ENCODE measurements at regions not wholly inside any gene's neighbourhood (a gene's known extent, or its start where the extent isn't known, plus 50 kb on each side); places are given as distances from the start of the nearest gene placed in this dataset.
"Not testable (repeated sequence)": the region's sequence is repeated elsewhere in the genome, so short reads cannot be mapped to it uniquely, and the experiment has no call there.

DNA sequence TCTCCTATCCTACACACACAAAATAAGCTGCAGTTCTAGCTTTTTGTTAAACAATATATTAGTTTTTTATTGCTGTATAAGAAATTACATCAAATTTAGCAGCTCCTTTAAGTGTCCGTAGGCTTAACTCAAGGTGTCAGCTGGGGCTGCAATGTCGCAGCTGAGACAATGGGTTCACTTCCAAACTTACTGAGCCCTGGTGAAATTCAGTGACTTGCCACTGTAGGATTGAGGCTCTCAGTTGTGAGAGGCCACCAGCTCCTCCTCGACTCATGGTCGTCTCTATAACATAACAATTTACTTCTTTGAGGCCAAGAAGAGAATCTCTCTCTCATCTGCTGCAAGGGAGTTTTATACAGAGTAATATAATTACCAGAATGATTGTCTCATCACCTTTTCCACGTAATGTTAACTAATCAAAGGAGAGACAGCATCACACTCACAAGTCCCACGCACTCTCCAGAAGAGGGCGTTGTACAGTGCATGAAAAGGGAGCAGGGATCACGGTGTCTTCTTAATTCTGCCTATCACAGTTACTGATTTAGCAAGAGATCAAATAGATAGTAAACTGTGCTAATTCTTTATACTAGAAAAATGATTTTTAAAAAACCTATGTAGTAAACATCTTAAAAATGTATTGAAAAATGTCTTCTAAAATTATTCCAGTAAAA lies 735.6 kb upstream of the GBE1 start:
- intact Hi-C loops (cut with micrococcal nuclease) = no loop called here
- H3K4me3 Mint-ChIP-seq = no peak overlapping the region
- H3K27me3 Mint-ChIP-seq (ENCODE audit: low read depth) = no peaks in the 10 kb centered on the region
- H3K27ac Mint-ChIP-seq = no peak overlapping the region
- CTCF ChIA-PET = interaction anchor here (0.6 kb wide), 2 partner anchors 16 to 733 kb away, joined by 3 read pairs; no protein-coding TSS in a partner anchor
- H3K36me3 Mint-ChIP-seq (ENCODE audit: low read depth) = no peaks in the 10 kb centered on the region
- H3K9me3 Mint-ChIP-seq = peaks cover under 1% of the 10 kb centered on the region
- no peaks in the 10 kb centered on the region for H3K4me1 Mint-ChIP-seq (ENCODE audit: low read depth)
- no peak for DNase-seq

DNA sequence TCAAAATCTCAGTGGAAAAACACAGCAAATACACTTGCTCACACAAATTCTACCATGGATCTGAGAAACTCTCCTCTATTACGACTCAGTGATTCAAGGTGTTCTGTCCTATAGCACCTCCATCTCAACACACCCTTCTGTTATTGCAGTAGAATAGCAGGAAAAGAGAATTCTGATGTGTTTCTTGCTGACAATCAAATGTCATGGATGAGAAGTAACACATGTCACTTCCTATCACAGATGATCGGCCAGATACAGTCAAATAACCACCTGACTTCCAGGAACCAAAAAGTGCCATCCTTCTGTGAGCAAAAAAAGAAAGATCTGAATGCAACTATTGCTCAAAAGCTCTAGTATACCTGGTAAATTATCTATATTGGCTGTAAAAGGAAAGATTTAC lies 734.2 kb upstream of the GBE1 start:
- Mint-ChIP-seq H3K9me3 (no peaks in the 10 kb centered on the region), H3K27me3 (ENCODE audit: low read depth) (no peaks in the 10 kb centered on the region), H3K36me3 (ENCODE audit: low read depth) (no peaks in the 10 kb centered on the region), H3K27ac (no peak overlapping the region), H3K4me3 (no peak overlapping the region), H3K4me1 (ENCODE audit: low read depth) (no peaks in the 10 kb centered on the region)
- CTCF ChIA-PET = interaction anchor here (0.8 kb wide), 1 partner anchor 18 kb away, joined by 3 read pairs; no protein-coding TSS in a partner anchor
- no peak for DNase-seq
- intact Hi-C loops (cut with micrococcal nuclease) = no loop called here

DNA sequence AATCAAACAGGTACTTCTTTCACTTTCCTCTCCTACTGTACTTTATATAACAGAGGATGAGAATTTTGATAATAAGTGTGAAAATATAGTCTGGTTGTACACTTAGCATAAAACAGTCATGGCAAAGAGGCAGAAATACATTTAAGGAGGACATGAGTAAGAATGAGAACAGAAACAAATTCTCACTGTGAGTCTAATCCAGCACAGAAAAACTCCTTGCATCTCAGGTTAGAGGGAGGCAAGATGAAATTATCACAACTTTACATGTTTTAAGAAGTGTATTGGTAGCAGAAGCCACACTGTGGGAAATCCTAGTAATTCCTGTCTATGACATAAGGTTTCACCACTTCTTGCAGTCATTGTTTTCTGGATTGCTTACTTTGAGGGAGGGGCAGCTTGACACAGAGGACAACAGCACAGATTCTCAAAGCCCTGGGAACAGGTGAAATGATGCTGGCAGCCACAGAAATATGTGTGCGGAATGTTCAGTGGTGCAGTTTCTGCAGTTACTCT lies 733.6 kb upstream of the GBE1 start:
- Mint-ChIP-seq H3K4me1 (ENCODE audit: low read depth) (no peaks in the 10 kb centered on the region), H3K4me3 (no peak overlapping the region), H3K36me3 (ENCODE audit: low read depth) (no peaks in the 10 kb centered on the region), H3K9me3 (no peaks in the 10 kb centered on the region), H3K27me3 (ENCODE audit: low read depth) (no peaks in the 10 kb centered on the region), H3K27ac (no peak overlapping the region)
- intact Hi-C loops (cut with micrococcal nuclease) = no loop called here
- CTCF ChIA-PET = no interaction called here
- no peak for DNase-seq

GRCh38 chr3:82493858-82494257 lies 732.4 kb upstream of the GBE1 start:
- H3K27ac Mint-ChIP-seq = no peak overlapping the region
- no peaks in the 10 kb centered on the region for H3K36me3 Mint-ChIP-seq (ENCODE audit: low read depth)
- H3K27me3 Mint-ChIP-seq (ENCODE audit: low read depth) = no peaks in the 10 kb centered on the region
- peaks cover 1% of the 10 kb centered on the region for H3K9me3 Mint-ChIP-seq
- no peak overlapping the region for H3K4me3 Mint-ChIP-seq
- H3K4me1 Mint-ChIP-seq (ENCODE audit: low read depth) = no peaks in the 10 kb centered on the region
- intact Hi-C loops (cut with micrococcal nuclease) = no loop called here
- no peak for DNase-seq
- CTCF ChIA-PET = no interaction called here

- no peaks in the 10 kb centered on the region for H3K36me3 Mint-ChIP-seq (ENCODE audit: low read depth)
- intact Hi-C loops (cut with micrococcal nuclease) = no loop called here
Observed at GRCh38 chr3:82475306-82475705, 713.9 kb upstream of the GBE1 start.

DNA sequence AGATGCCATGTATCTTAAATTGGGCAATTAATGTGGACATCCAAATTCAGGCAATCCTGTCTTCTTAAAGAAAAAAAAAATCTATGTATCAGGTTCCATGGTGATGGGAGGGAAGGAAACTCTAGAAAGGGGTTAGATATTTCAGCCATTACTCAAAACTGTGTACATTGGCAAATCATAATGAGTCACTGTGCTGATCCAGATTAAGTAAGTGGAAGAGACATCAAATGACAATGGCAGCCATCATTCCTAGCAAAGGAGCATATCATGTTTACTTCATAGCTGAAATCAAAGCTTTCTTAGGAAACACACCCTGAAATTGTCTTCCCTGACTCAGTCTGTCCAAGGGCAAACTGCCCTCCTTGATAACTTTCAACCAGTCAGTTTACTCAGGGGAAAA lies 713.3 kb upstream of the GBE1 start:
- Mint-ChIP-seq H3K4me1 (ENCODE audit: low read depth) (no peaks in the 10 kb centered on the region), H3K36me3 (ENCODE audit: low read depth) (no peaks in the 10 kb centered on the region), H3K4me3 (no peak overlapping the region), H3K9me3 (no peaks in the 10 kb centered on the region), H3K27me3 (ENCODE audit: low read depth) (no peaks in the 10 kb centered on the region), H3K27ac (no peak overlapping the region)
- intact Hi-C loops (cut with micrococcal nuclease) = no loop called here
- CTCF ChIA-PET = interaction anchor here (0.6 kb wide), 1 partner anchor 18 kb away, joined by 3 read pairs; no protein-coding TSS in a partner anchor
- no peak for DNase-seq

More at GRCh38 chr3:82475306-82475705, 713.9 kb upstream of the GBE1 start:
- CTCF ChIA-PET = interaction anchor here (0.6 kb wide), 1 partner anchor 18 kb away, joined by 3 read pairs; no protein-coding TSS in a partner anchor
- no peak for DNase-seq
- Mint-ChIP-seq H3K27ac (no peak overlapping the region), H3K9me3 (no peaks in the 10 kb centered on the region), H3K27me3 (ENCODE audit: low read depth) (no peaks in the 10 kb centered on the region), H3K4me1 (ENCODE audit: low read depth) (no peaks in the 10 kb centered on the region), H3K4me3 (no peak overlapping the region)

DNA sequence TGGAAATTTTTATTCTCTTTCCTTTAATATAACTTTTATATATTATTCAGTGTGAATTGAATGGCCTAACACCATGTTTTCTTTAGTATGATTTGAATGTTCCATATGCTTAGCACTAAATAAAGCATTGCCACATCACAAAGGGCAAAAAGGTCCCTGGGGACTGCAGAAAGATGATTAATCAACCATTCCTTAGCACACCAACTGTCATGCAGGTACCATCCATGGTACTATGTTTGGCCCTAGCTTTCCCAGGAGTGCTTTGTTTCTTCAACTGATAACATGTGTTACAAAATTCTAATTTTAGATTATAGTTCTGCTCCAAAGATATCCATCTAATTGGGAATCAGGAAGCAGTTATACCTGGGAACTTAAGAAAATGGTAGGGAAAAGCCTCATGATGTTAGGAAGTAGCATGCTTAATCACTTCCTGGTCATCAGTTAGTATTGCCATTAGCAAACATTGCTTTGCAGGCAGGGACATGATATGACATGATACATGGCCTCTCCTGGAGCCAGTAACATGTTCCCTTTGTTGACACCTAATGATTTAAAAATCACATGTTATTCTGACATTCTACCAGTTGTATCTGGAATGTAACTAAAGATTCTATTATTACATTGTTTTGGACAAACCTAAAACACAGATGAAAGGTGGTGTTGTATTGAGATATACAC lies 712.6 kb upstream of the GBE1 start:
- Mint-ChIP-seq H3K4me1 (ENCODE audit: low read depth) (no peaks in the 10 kb centered on the region), H3K27me3 (ENCODE audit: low read depth) (no peaks in the 10 kb centered on the region), H3K9me3 (no peaks in the 10 kb centered on the region), H3K4me3 (no peak overlapping the region), H3K27ac (no peak overlapping the region), H3K36me3 (ENCODE audit: low read depth) (no peaks in the 10 kb centered on the region)
- CTCF ChIA-PET = no interaction called here
- intact Hi-C loops (cut with micrococcal nuclease) = no loop called here
- no peak for DNase-seq

DNA sequence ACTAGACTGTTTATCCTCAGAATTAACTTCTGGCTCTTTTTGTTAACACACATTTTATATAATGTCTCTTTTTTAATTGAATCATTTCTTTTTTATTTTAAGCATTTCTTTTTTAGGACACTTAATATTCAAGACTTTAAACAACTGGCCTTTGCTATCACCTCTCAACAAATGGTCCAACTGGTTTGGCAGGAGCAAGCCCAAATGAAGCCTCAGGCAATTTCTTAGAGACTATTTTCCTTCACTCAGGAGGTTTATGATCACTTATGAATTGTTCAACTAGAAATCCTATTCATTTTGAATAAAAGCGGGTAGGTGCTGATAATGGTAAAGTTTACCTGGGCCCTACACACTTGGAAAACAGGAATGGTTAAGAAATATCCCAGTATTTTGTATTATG lies 705.6 kb upstream of the GBE1 start:
- no peak for DNase-seq
- no peaks in the 10 kb centered on the region for H3K36me3 Mint-ChIP-seq (ENCODE audit: low read depth)
- CTCF ChIA-PET = no interaction called here
- no peaks in the 10 kb centered on the region for H3K4me1 Mint-ChIP-seq (ENCODE audit: low read depth)
- H3K27ac Mint-ChIP-seq = no peak overlapping the region
- intact Hi-C loops (cut with micrococcal nuclease) = no loop called here
- peaks cover 5% of the 10 kb centered on the region for H3K9me3 Mint-ChIP-seq
- H3K4me3 Mint-ChIP-seq = no peak overlapping the region
- H3K27me3 Mint-ChIP-seq (ENCODE audit: low read depth) = no peaks in the 10 kb centered on the region

DNA sequence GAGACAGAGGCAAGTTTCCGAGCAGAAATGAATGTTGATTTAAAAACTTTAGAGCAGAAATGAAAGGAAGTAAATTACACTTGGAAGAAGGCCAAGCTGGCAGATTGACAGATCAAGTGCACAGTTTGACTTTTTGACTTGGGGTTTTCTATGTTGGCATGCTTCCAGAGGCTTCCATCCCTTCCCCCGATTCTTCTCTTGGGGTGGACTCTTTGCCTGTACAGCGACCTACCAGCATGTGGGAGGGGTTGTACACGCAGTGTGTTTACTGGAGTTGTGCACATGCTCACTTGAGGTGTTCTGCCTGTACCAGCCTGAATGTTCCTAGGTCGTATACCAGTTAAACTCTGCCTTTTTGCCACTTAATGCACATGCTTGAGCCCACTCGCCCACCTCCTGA lies 701.5 kb upstream of the GBE1 start:
- intact Hi-C loops (cut with micrococcal nuclease) = no loop called here
- Mint-ChIP-seq H3K4me1 (ENCODE audit: low read depth) (no peaks in the 10 kb centered on the region), H3K27ac (no peak overlapping the region), H3K36me3 (ENCODE audit: low read depth) (no peaks in the 10 kb centered on the region), H3K27me3 (ENCODE audit: low read depth) (no peaks in the 10 kb centered on the region), H3K9me3 (peaks cover 5% of the 10 kb centered on the region), H3K4me3 (no peak overlapping the region)
- CTCF ChIA-PET = no interaction called here
- no peak for DNase-seq

- intact Hi-C loops (cut with micrococcal nuclease) = no loop called here
- no peaks in the 10 kb centered on the region for H3K4me1 Mint-ChIP-seq (ENCODE audit: low read depth)
- no peaks in the 10 kb centered on the region for H3K27me3 Mint-ChIP-seq (ENCODE audit: low read depth)
- no peak overlapping the region for H3K4me3 Mint-ChIP-seq
- no peak for DNase-seq
- H3K36me3 Mint-ChIP-seq (ENCODE audit: low read depth) = no peaks in the 10 kb centered on the region
- CTCF ChIA-PET = interaction anchor here (0.6 to 1.0 kb wide), 2 partner anchors 22 to 189 kb away, joined by 3 to 7 read pairs; no protein-coding TSS in a partner anchor
- H3K9me3 Mint-ChIP-seq = peaks cover 4% of the 10 kb centered on the region
- H3K27ac Mint-ChIP-seq = no peak overlapping the region
Observed at GRCh38 chr3:82461049-82461889, 699.8 kb upstream of the GBE1 start.

DNA sequence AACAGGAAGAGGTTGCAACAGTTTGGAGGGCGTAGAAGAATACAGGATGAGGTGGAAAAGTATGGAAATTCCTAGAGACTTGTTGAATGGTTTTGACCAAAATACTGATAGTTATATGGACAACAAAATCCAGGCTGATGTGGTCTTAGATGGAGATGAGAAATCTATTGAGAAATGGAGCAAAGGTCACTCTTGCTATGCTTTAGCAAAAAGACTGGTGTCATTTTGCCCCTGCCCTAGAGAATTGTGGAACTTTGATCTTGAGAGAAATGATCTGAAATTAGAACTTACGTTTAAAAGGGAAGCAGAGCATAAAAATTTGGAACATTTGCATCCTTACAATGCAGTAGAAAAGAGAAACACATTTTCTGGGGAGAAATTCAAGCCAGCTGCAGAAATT lies 686.9 kb upstream of the GBE1 start:
- intact Hi-C loops (cut with micrococcal nuclease) = no loop called here
- no peak overlapping the region for H3K27ac Mint-ChIP-seq
- H3K4me3 Mint-ChIP-seq = no peak overlapping the region
- CTCF ChIA-PET = no interaction called here
- H3K36me3 Mint-ChIP-seq (ENCODE audit: low read depth) = no peaks in the 10 kb centered on the region
- H3K9me3 Mint-ChIP-seq = peaks cover 17% of the 10 kb centered on the region
- DNase-seq = no peak
- H3K4me1 Mint-ChIP-seq (ENCODE audit: low read depth) = no peaks in the 10 kb centered on the region
- no peaks in the 10 kb centered on the region for H3K27me3 Mint-ChIP-seq (ENCODE audit: low read depth)

- H3K27ac Mint-ChIP-seq; H3K36me3 Mint-ChIP-seq (ENCODE audit: low read depth); DNase-seq; H3K4me3 Mint-ChIP-seq; CTCF ChIA-PET; intact Hi-C loops (cut with micrococcal nuclease); H3K27me3 Mint-ChIP-seq (ENCODE audit: low read depth); H3K9me3 Mint-ChIP-seq; H3K4me1 Mint-ChIP-seq (ENCODE audit: low read depth): not testable (repeated sequence)
Observed at GRCh38 chr3:82428821-82429220, 667.4 kb upstream of the GBE1 start.

All from activated naive CD4-positive, alpha-beta T cell treated with anti-CD3 and anti-CD28 coated beads for 36 hours (primary cell).